B cell (primary cell): ENCODE measurements at regions not wholly inside any gene's neighbourhood (a gene's known extent, or its start where the extent isn't known, plus 50 kb on each side); places are given as distances from the start of the nearest gene placed in this dataset.

Experiments used
- ATAC-seq: fragments of 200-7000 bp; cut with Tn5 transposase; one replicate; pipeline ENCODE4 v1.10.0; 2021; ENCODE audit warnings: low read depth, mild to moderate bottlenecking, moderate number of reproducible peaks, moderate library complexity
- CTCF ChIA-PET: fragments of 350-600 bp; sonication (Branson Sonifier 250); formaldehyde crosslinking; loops from one replicate; lab custom pipeline; 2021; ENCODE audit warnings: antibody characterized with exemption, inconsistent platforms; lab: Charles Lee
- POLR2A ChIA-PET: fragments of 350-600 bp; sonication (Branson Sonifier 250); formaldehyde crosslinking; loops from one replicate; lab custom pipeline; 2021; ENCODE audit warnings: antibody characterized with exemption; lab: Charles Lee
- DNase-seq: peaks from one replicate; pipeline ENCODE4 v3.0.0; 2013
- H2AFZ ChIP-seq: 2 replicates; pipeline ENCODE4 v1.6.1; 2012; ENCODE audit warnings: mild to moderate bottlenecking, low read depth, low read length; ENCODE audit not compliant: insufficient read depth, poor library complexity, severe bottlenecking
- H3K27ac ChIP-seq, 2 donors: 1 replicate in 1 of 2; 2 replicates in 1 of 2; pipeline ENCODE4 v1.5.1; 2012 to 2013; ENCODE audit warnings: low read length in 2 of 2, mild to moderate bottlenecking in 2 of 2, moderate library complexity in 1 of 2
- H3K27me3 ChIP-seq, 4 experiments: fragments of 200-600 bp in 1 of 4; sonication (generic) in 1 of 4; replicated peaks in 1 of 4; 1 replicate in 2 of 4; 2 replicates in 2 of 4; pipeline versions ENCODE4 v1.6.1 to v1.7.0; 2013 to 2016; ENCODE audit warnings: low read length in 3 of 4, mild to moderate bottlenecking in 2 of 4, mixed read lengths in 1 of 4, moderate library complexity in 1 of 4; ENCODE audit not compliant: insufficient read depth in 4 of 4, control insufficient read depth in 3 of 4; ENCODE audit errors: control extremely low read depth in 1 of 4
- H3K36me3 ChIP-seq, 2 experiments: replicated peaks in 1 of 2; 1 replicate in 1 of 2; 2 replicates in 1 of 2; pipeline versions ENCODE4 v1.6.1 to v1.7.1; 2013; ENCODE audit warnings: low read length in 1 of 2; ENCODE audit not compliant: insufficient read depth in 2 of 2, control insufficient read depth in 1 of 2; ENCODE audit errors: control extremely low read depth in 1 of 2, extremely low read depth in 1 of 2
- H3K4me1 ChIP-seq, 2 donors: fragments of 200-600 bp in 1 of 2; sonication (generic) in 1 of 2; 1 replicate in 1 of 2; 2 replicates in 1 of 2; pipeline versions ENCODE4 v1.5.1 to v1.6.1; 2013 to 2017; ENCODE audit warnings: low read length in 2 of 2; ENCODE audit not compliant: control insufficient read depth in 2 of 2, insufficient read depth in 2 of 2
- H3K4me2 ChIP-seq: replicated peaks from 2 replicates; pipeline ENCODE3; 2012; ENCODE audit warnings: mild to moderate bottlenecking, low read depth, low read length; ENCODE audit not compliant: poor library complexity, severe bottlenecking
- H3K4me3 ChIP-seq, 5 experiments: fragments of 200-600 bp in 1 of 5; sonication (generic) in 1 of 5; 1 replicate in 3 of 5; 2 replicates in 2 of 5; pipeline versions ENCODE4 v1.5.1 to v1.7.0; 2011 to 2016; ENCODE audit warnings: low read length in 4 of 5, mild to moderate bottlenecking in 4 of 5, low read depth in 2 of 5, control low read depth in 1 of 5, moderate library complexity in 1 of 5; ENCODE audit not compliant: insufficient read depth in 1 of 5; ENCODE audit errors: control extremely low read depth in 1 of 5, extremely low read depth in 1 of 5
- H3K79me2 ChIP-seq: fragments of 200-600 bp; sonication (generic); one replicate; pipeline ENCODE4 v1.6.0; 2016; ENCODE audit warnings: low read length; ENCODE audit not compliant: control insufficient read depth, insufficient read depth
- H3K9ac ChIP-seq: fragments of 200-600 bp; sonication (generic); 2 replicates; pipeline ENCODE4 v1.6.1; 2017; ENCODE audit warnings: mild to moderate bottlenecking, low read length, moderate library complexity
- H3K9me3 ChIP-seq, 3 donors: one replicate each; pipeline versions ENCODE4 v1.6.1 to v1.7.1; 2013; ENCODE audit warnings: low read length in 2 of 3; ENCODE audit not compliant: control insufficient read depth in 2 of 3, insufficient read depth in 1 of 3; ENCODE audit errors: control extremely low read depth in 1 of 3
- H4K20me1 ChIP-seq: 2 replicates; pipeline ENCODE4 v1.6.0; 2012; ENCODE audit warnings: mild to moderate bottlenecking, low read length; ENCODE audit not compliant: insufficient read depth, control insufficient read depth, poor library complexity, severe bottlenecking
- H3K27ac Mint-ChIP-seq: one replicate; pipeline ENCODE4 v1.8.0; 2021; ENCODE audit warnings: mixed read lengths
- H3K27me3 Mint-ChIP-seq: one replicate; pipeline ENCODE4 v1.8.0; 2021; ENCODE audit warnings: mixed read lengths
- H3K4me1 Mint-ChIP-seq: one replicate; pipeline ENCODE4 v1.8.0; 2021; ENCODE audit warnings: mixed read lengths
- H3K4me3 Mint-ChIP-seq: one replicate; pipeline ENCODE4 v1.8.0; 2021; ENCODE audit warnings: mixed read lengths
- H3K9me3 Mint-ChIP-seq: one replicate; pipeline ENCODE4 v1.8.0; 2022; ENCODE audit warnings: mixed read lengths; ENCODE audit not compliant: insufficient read depth
- CTCF ChIP-seq: fragments of 200-600 bp; IDR thresholded peaks from one replicate; pipeline ENCODE4 v1.8.0; 2022; ENCODE audit warnings: antibody characterized with exemption, mild to moderate bottlenecking
- EZH2 ChIP-seq: IDR thresholded peaks from 2 replicates; pipeline ENCODE4 v1.6.1; 2012; ENCODE audit warnings: borderline replicate concordance, low read depth, mild to moderate bottlenecking, moderate library complexity, low read length; ENCODE audit not compliant: insufficient read depth, poor library complexity, severe bottlenecking
- WGBS: methylation state at CpG from one replicate; pipeline ENCODE4 v1.1.5; 2013; ENCODE audit warnings: missing lambda C conversion rate; ENCODE audit not compliant: insufficient coverage; 5-methylcytosine and 5-hydroxymethylcytosine counted together
- intact Hi-C: fragments of 100-400 bp; cut with micrococcal nuclease; formaldehyde crosslinking; loops from one replicate; pipeline ENCODE4 v1.10.0; 2022

GRCh38 chr7:34396437-34397064 lies 261.5 kb upstream of the NPSR1 start:
- no peak overlapping the region for H3K4me3 ChIP-seq
- ChIA-PET CTCF (no interaction called here), POLR2A (no interaction called here)
- H3K36me3 ChIP-seq: no peaks in the 10 kb centered on the region
- no peaks in the 10 kb centered on the region for H3K9me3 ChIP-seq
- no peaks in the 10 kb centered on the region for H3K79me2 ChIP-seq
- H3K27ac Mint-ChIP-seq: no peak overlapping the region
- H3K4me1 Mint-ChIP-seq: no peaks in the 10 kb centered on the region
- no peaks in the 10 kb centered on the region for H3K9me3 Mint-ChIP-seq
- intact Hi-C loops: no loop called here
- H3K27ac ChIP-seq: no peak overlapping the region
- no peaks in the 10 kb centered on the region for H3K27me3 ChIP-seq
- H3K27me3 Mint-ChIP-seq: no peaks in the 10 kb centered on the region
- H3K4me1 ChIP-seq: no peaks in the 10 kb centered on the region
- H2AFZ ChIP-seq: no peak overlapping the region
- TF ChIP-seq EZH2 (no peak), CTCF (no peak)
- WGBS: no CpG with 5 or more reads among the region's 2 CpGs
- no peak overlapping the region for H3K4me2 ChIP-seq
- H3K4me3 Mint-ChIP-seq: no peak overlapping the region
- H4K20me1 ChIP-seq: no peaks in the 10 kb centered on the region
- no peak for DNase-seq
- H3K9ac ChIP-seq: no peak overlapping the region
- ATAC-seq: no peak

- Histone ChIP-seq H3K9ac (no peak overlapping the region), H2AFZ (no peak overlapping the region), H3K36me3 (no peaks in the 10 kb centered on the region), H3K27ac (no peak overlapping the region), H4K20me1 (no peaks in the 10 kb centered on the region), H3K4me3 (no peak overlapping the region), H3K79me2 (no peaks in the 10 kb centered on the region), H3K27me3 (no peaks in the 10 kb centered on the region), H3K9me3 (peaks cover 0 to 3% (median 0%) of the 10 kb centered on the region in 3 donors), H3K4me2 (no peak overlapping the region), H3K4me1 (no peaks in the 10 kb centered on the region)
- H3K4me1 Mint-ChIP-seq: no peaks in the 10 kb centered on the region
- H3K27me3 Mint-ChIP-seq: no peaks in the 10 kb centered on the region
- H3K4me3 Mint-ChIP-seq: no peak overlapping the region
- H3K27ac Mint-ChIP-seq: no peak overlapping the region
- ATAC-seq: no peak
- ChIA-PET POLR2A (no interaction called here), CTCF (no interaction called here)
- TF ChIP-seq EZH2: no peak
- no peak for TF ChIP-seq CTCF
- intact Hi-C loops: no loop called here
- peaks cover 3% of the 10 kb centered on the region for H3K9me3 Mint-ChIP-seq
- no peak for DNase-seq
- whole genome bisulfite sequencing: no CpG with 5 or more reads among the region's 2 CpGs
These were observed 256.2 kb upstream of the NPSR1 start for GRCh38 chr7:34401776-34402175.
